ENCODE measurements at regions not wholly inside any gene's neighbourhood (a gene's known extent, or its start where the extent isn't known, plus 50 kb on each side); places are given as distances from the start of the nearest gene placed in this dataset.
"Not testable (repeated sequence)": the region's sequence is repeated elsewhere in the genome, so short reads cannot be mapped to it uniquely, and the experiment has no call there.

GRCh38 chr4:15164571-15164970 lies 162.3 kb downstream of the CPEB2 start:
- DNase-seq: no peak

- no peak for DNase-seq
Measured at GRCh38 chr4:15167743-15168142, 165.5 kb downstream of the CPEB2 start.

- no peak for DNase-seq
Measured at GRCh38 chr4:15168759-15169158, 166.5 kb downstream of the CPEB2 start.

- no peak for DNase-seq
Measured at GRCh38 chr4:15171725-15172124, 169.4 kb downstream of the CPEB2 start.

- no peak for DNase-seq
Measured at GRCh38 chr4:15173251-15173650, 171.0 kb downstream of the CPEB2 start.

- not testable (repeated sequence) for DNase-seq
Measured at GRCh38 chr4:15174168-15174567, 171.9 kb downstream of the CPEB2 start.

GRCh38 chr4:15179842-15180241 lies 177.6 kb downstream of the CPEB2 start:
- DNase-seq: not testable (repeated sequence)

- no peak for DNase-seq
Measured at GRCh38 chr4:15182600-15183220, 180.4 kb downstream of the CPEB2 start.

GRCh38 chr4:15186149-15186548 lies 183.9 kb downstream of the CPEB2 start:
- DNase-seq: no peak

- DNase-seq: no peak
Measured at GRCh38 chr4:15186806-15187205, 184.5 kb downstream of the CPEB2 start.

- no peak for DNase-seq
Measured at GRCh38 chr4:15188605-15189539, 186.6 kb downstream of the CPEB2 start.

GRCh38 chr4:15194520-15194919 lies 192.2 kb downstream of the CPEB2 start:
- no peak for DNase-seq

GRCh38 chr4:15197005-15197404 lies 194.7 kb downstream of the CPEB2 start:
- no peak for DNase-seq

- DNase-seq: no peak
Measured at GRCh38 chr4:15198070-15198727, 195.9 kb downstream of the CPEB2 start.

- DNase-seq: no peak
Measured at GRCh38 chr4:15201782-15202181, 199.5 kb downstream of the CPEB2 start.

- no peak for DNase-seq
Measured at GRCh38 chr4:15202481-15202880, 200.2 kb downstream of the CPEB2 start.

GRCh38 chr4:15206526-15206925 lies 204.2 kb downstream of the CPEB2 start:
- not testable (repeated sequence) for DNase-seq

GRCh38 chr4:15213302-15213970 lies 211.2 kb downstream of the CPEB2 start:
- DNase-seq: no peak

- no peak for DNase-seq
Measured at GRCh38 chr4:15215109-15215508, 212.7 kb upstream of the C1QTNF7 start.

- no peak for DNase-seq
Measured at GRCh38 chr4:15226203-15226602, 201.6 kb upstream of the C1QTNF7 start.

GRCh38 chr4:15231265-15232091 lies 196.4 kb upstream of the C1QTNF7 start:
- DNase-seq: peak; percentile 36
